ENCODE measurements at regions not wholly inside any gene's neighbourhood (a gene's known extent, or its start where the extent isn't known, plus 50 kb on each side); places are given as distances from the start of the nearest gene placed in this dataset.

GRCh38 chr14:56027916-56028712 is 90.1 kb upstream of the PELI2 start:
- no peak overlapping the region for H3K4me3 Mint-ChIP-seq (ENCODE audit: low read depth, unreplicated experiment)
- H3K9me3 Mint-ChIP-seq (ENCODE audit: low read depth, unreplicated experiment), result no peaks in the 10 kb centered on the region
- DNase-seq, result no peak
- H3K27ac Mint-ChIP-seq (ENCODE audit: unreplicated experiment), result no peak overlapping the region
- intact Hi-C loops (cut with micrococcal nuclease; ENCODE audit: unreplicated experiment), result no loop called here
- H3K4me1 Mint-ChIP-seq (ENCODE audit: low read depth, unreplicated experiment), result no peaks in the 10 kb centered on the region
- no peaks in the 10 kb centered on the region for H3K36me3 Mint-ChIP-seq (ENCODE audit: insufficient read depth, unreplicated experiment)
- BruUV-seq (replicated peaks), result no TSS peak
- CTCF ChIA-PET, result no interaction called here
- no peak for TF ChIP-seq CTCF (IDR thresholded peaks at IDR 0.05; ENCODE audit: unreplicated experiment)
- H3K27me3 Mint-ChIP-seq (ENCODE audit: unreplicated experiment), result no peaks in the 10 kb centered on the region

- Mint-ChIP-seq H3K4me1 (ENCODE audit: low read depth, unreplicated experiment) (no peaks in the 10 kb centered on the region), H3K4me3 (ENCODE audit: low read depth, unreplicated experiment) (no peak overlapping the region), H3K9me3 (ENCODE audit: low read depth, unreplicated experiment) (no peaks in the 10 kb centered on the region), H3K27me3 (ENCODE audit: unreplicated experiment) (no peaks in the 10 kb centered on the region), H3K27ac (ENCODE audit: unreplicated experiment) (no peak overlapping the region), H3K36me3 (ENCODE audit: insufficient read depth, unreplicated experiment) (no peaks in the 10 kb centered on the region)
- DNase-seq, result no peak
- BruUV-seq (replicated peaks), result no TSS peak
- TF ChIP-seq CTCF (IDR thresholded peaks at IDR 0.05; ENCODE audit: unreplicated experiment), result no peak
- CTCF ChIA-PET, result no interaction called here
- intact Hi-C loops (cut with micrococcal nuclease; ENCODE audit: unreplicated experiment), result no loop called here
Measured at GRCh38 chr14:56036353-56036752, 81.9 kb upstream of the PELI2 start.

DNA sequence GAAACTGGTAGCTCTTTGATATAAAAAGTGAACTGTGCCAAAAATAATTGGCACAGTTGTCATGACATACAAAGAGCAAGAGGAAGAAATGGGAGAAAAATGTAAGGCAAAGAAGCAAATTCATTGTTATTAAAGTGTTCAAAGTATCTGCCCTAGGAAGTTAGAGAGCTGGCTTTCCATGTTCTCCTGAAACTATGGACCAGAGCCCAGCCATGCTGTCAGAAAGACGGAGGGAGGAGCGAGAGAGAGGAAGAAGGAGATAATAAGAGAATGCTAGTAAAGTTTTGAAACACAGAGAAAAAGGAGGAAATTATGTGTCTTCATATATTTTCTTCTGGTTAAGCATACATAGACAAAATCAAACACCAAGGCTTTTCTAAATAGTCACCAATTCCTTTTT is 78.1 kb upstream of the PELI2 start:
- no peaks in the 10 kb centered on the region for H3K36me3 Mint-ChIP-seq (ENCODE audit: insufficient read depth, unreplicated experiment)
- no peak for TF ChIP-seq CTCF (IDR thresholded peaks at IDR 0.05; ENCODE audit: unreplicated experiment)
- no peaks in the 10 kb centered on the region for H3K27me3 Mint-ChIP-seq (ENCODE audit: unreplicated experiment)
- H3K27ac Mint-ChIP-seq (ENCODE audit: unreplicated experiment), result no peak overlapping the region
- CTCF ChIA-PET, result no interaction called here
- intact Hi-C loops (cut with micrococcal nuclease; ENCODE audit: unreplicated experiment), result no loop called here
- H3K4me1 Mint-ChIP-seq (ENCODE audit: low read depth, unreplicated experiment), result peaks cover 12% of the 10 kb centered on the region
- no peak overlapping the region for H3K4me3 Mint-ChIP-seq (ENCODE audit: low read depth, unreplicated experiment)
- H3K9me3 Mint-ChIP-seq (ENCODE audit: low read depth, unreplicated experiment), result no peaks in the 10 kb centered on the region
- no TSS peak for BruUV-seq (replicated peaks)
- DNase-seq, result no peak

- Mint-ChIP-seq H3K27me3 (ENCODE audit: unreplicated experiment) (no peaks in the 10 kb centered on the region), H3K4me1 (ENCODE audit: low read depth, unreplicated experiment) (peaks cover 15% of the 10 kb centered on the region), H3K9me3 (ENCODE audit: low read depth, unreplicated experiment) (no peaks in the 10 kb centered on the region), H3K27ac (ENCODE audit: unreplicated experiment) (no peak overlapping the region), H3K4me3 (ENCODE audit: low read depth, unreplicated experiment) (no peak overlapping the region), H3K36me3 (ENCODE audit: insufficient read depth, unreplicated experiment) (no peaks in the 10 kb centered on the region)
- TF ChIP-seq CTCF (IDR thresholded peaks at IDR 0.05; ENCODE audit: unreplicated experiment), result no peak
- CTCF ChIA-PET, result no interaction called here
- BruUV-seq (replicated peaks), result no TSS peak
- intact Hi-C loops (cut with micrococcal nuclease; ENCODE audit: unreplicated experiment), result no loop called here
- no peak for DNase-seq
Measured at GRCh38 chr14:56044196-56044595, 74.0 kb upstream of the PELI2 start.

All from Calu3 (cell line).